Fibroblast of gingiva (primary cell): ENCODE measurements at regions not wholly inside any gene's neighbourhood (a gene's known extent, or its start where the extent isn't known, plus 50 kb on each side); places are given as distances from the start of the nearest gene placed in this dataset.
A peak's percentile ranks its signal among the peaks of the same experiment; 100 is the strongest.

Experiments used
- DNase-seq: peaks from one replicate; pipeline ENCODE4 v3.0.0-alpha.2; 2011; ENCODE audit warnings: low read depth

- DNase-seq, result no peak
These were observed 119.2 kb downstream of the VAPA start for GRCh38 chr18:10033016-10033399.

GRCh38 chr18:10035281-10035991 is 121.6 kb downstream of the VAPA start:
- peak; percentile 62 for DNase-seq

GRCh38 chr18:10036479-10036878 is 122.7 kb downstream of the VAPA start:
- no peak for DNase-seq

GRCh38 chr18:10037181-10037580 is 123.4 kb downstream of the VAPA start:
- no peak for DNase-seq

GRCh38 chr18:10038268-10038667 is 124.5 kb downstream of the VAPA start:
- DNase-seq, result no peak

- peak; percentile 28 for DNase-seq
These were observed 126.6 kb downstream of the VAPA start for GRCh38 chr18:10040287-10041011.

GRCh38 chr18:10041180-10041579 is 127.4 kb downstream of the VAPA start:
- DNase-seq, result peak; percentile 93

- DNase-seq, result no peak
These were observed 128.7 kb downstream of the VAPA start for GRCh38 chr18:10042492-10042891.

GRCh38 chr18:10044054-10044453 is 130.2 kb downstream of the VAPA start:
- no peak for DNase-seq

GRCh38 chr18:10045296-10045891 is 131.6 kb downstream of the VAPA start:
- DNase-seq, result no peak

- DNase-seq, result no peak
These were observed 132.5 kb downstream of the VAPA start for GRCh38 chr18:10046178-10046807.

- no peak for DNase-seq
These were observed 133.4 kb downstream of the VAPA start for GRCh38 chr18:10047237-10047636.

GRCh38 chr18:10049747-10050146 is 135.9 kb downstream of the VAPA start:
- DNase-seq, result peak; percentile 92

GRCh38 chr18:10050956-10051355 is 137.1 kb downstream of the VAPA start:
- peak; percentile 33 for DNase-seq

GRCh38 chr18:10051877-10052631 is 138.2 kb downstream of the VAPA start:
- peak; percentile 96 for DNase-seq

GRCh38 chr18:10052871-10053270 is 139.1 kb downstream of the VAPA start:
- DNase-seq, result no peak

- no peak for DNase-seq
These were observed 140.0 kb downstream of the VAPA start for GRCh38 chr18:10053861-10054260.

- no peak for DNase-seq
These were observed 140.6 kb downstream of the VAPA start for GRCh38 chr18:10054366-10054765.

GRCh38 chr18:10055125-10055750 is 141.4 kb downstream of the VAPA start:
- DNase-seq, result no peak

- no peak for DNase-seq
These were observed 142.7 kb downstream of the VAPA start for GRCh38 chr18:10056506-10056905.

- no peak for DNase-seq
These were observed 143.6 kb downstream of the VAPA start for GRCh38 chr18:10057401-10057893.
